GM23248 (cell line): ENCODE measurements at regions not wholly inside any gene's neighbourhood (a gene's known extent, or its start where the extent isn't known, plus 50 kb on each side); places are given as distances from the start of the nearest gene placed in this dataset.

Experiments
- DNase-seq: peaks from one replicate; pipeline ENCODE4 v3.0.0-alpha.2; 2015
- H2AFZ ChIP-seq: fragments of 200-600 bp; sonication (generic); 2 replicates; pipeline ENCODE4 v1.6.1; 2016; ENCODE audit warnings: antibody characterized with exemption
- H3F3A ChIP-seq: fragments of 200-600 bp; sonication (generic); 2 replicates; pipeline ENCODE4 v1.6.1; 2016; ENCODE audit warnings: mild to moderate bottlenecking, antibody characterized with exemption, mixed run types; ENCODE audit not compliant: insufficient read depth
- H3K27ac ChIP-seq: fragments of 200-600 bp; sonication (generic); 2 replicates; pipeline ENCODE4 v1.5.1; 2016; ENCODE audit warnings: mild to moderate bottlenecking
- H3K27me3 ChIP-seq: fragments of 200-600 bp; sonication (generic); replicated peaks from 2 replicates; pipeline ENCODE4 v1.6.1; 2016; ENCODE audit warnings: mild to moderate bottlenecking; ENCODE audit not compliant: insufficient read depth
- H3K36me3 ChIP-seq: fragments of 200-600 bp; sonication (generic); 2 replicates; pipeline ENCODE4 v1.6.1; 2016; ENCODE audit warnings: low read depth, mild to moderate bottlenecking
- H3K4me1 ChIP-seq: fragments of 200-600 bp; sonication (generic); 2 replicates; pipeline ENCODE4 v1.6.1; 2016; ENCODE audit warnings: mild to moderate bottlenecking; ENCODE audit not compliant: insufficient read depth
- H3K4me2 ChIP-seq: fragments of 200-600 bp; sonication (generic); one replicate; pipeline ENCODE4 v1.6.1; 2016; ENCODE audit warnings: mild to moderate bottlenecking; ENCODE audit not compliant: unreplicated experiment
- H3K4me3 ChIP-seq: fragments of 200-600 bp; sonication (generic); 2 replicates; pipeline ENCODE4 v1.5.1; 2016; ENCODE audit warnings: mild to moderate bottlenecking
- H3K79me2 ChIP-seq: fragments of 200-600 bp; sonication (generic); 2 replicates; pipeline ENCODE4 v1.6.1; 2016; ENCODE audit warnings: mild to moderate bottlenecking; ENCODE audit not compliant: insufficient read depth
- H3K9ac ChIP-seq: fragments of 200-600 bp; sonication (generic); 2 replicates; pipeline ENCODE4 v1.6.1; 2016; ENCODE audit warnings: mild to moderate bottlenecking
- H3K9me2 ChIP-seq: fragments of 200-600 bp; sonication (generic); 2 replicates; pipeline ENCODE4 v1.6.1; 2016; ENCODE audit warnings: mixed run types, mild to moderate bottlenecking, moderate library complexity; ENCODE audit not compliant: insufficient read depth
- H3K9me3 ChIP-seq: fragments of 200-600 bp; sonication (generic); one replicate; pipeline ENCODE4 v1.6.1; 2017; ENCODE audit warnings: low read depth
- H4K20me1 ChIP-seq: fragments of 200-600 bp; sonication (generic); 2 replicates; pipeline ENCODE4 v1.6.0; 2016; ENCODE audit not compliant: insufficient read depth
- EZH2 ChIP-seq: fragments of 200-600 bp; sonication (generic); IDR thresholded peaks from 2 replicates; pipeline ENCODE4 v1.6.1; 2018; ENCODE audit warnings: antibody characterized with exemption, mild to moderate bottlenecking; ENCODE audit not compliant: insufficient read depth, poor library complexity, severe bottlenecking
- EZH2phosphoT487 ChIP-seq: fragments of 200-600 bp; sonication (generic); IDR thresholded peaks from 2 replicates; pipeline ENCODE4 v1.6.1; 2018; ENCODE audit warnings: antibody characterized with exemption, moderate library complexity, mild to moderate bottlenecking, low read depth; ENCODE audit not compliant: insufficient read depth
- WGBS, 2 experiments: methylation state at CpG; one replicate each; pipeline ENCODE4 v1.1.6; 2015 to 2017; ENCODE audit warnings: low lambda C conversion rate in 2 of 2, low coverage in 1 of 2; ENCODE audit errors: missing lambda C conversion rate in 2 of 2; 5-methylcytosine and 5-hydroxymethylcytosine counted together
- in situ Hi-C: fragments of 300-500 bp; cut with MboI; formaldehyde crosslinking; loops from 2 replicates; pipeline ENCODE4 v1.15.0; 2020

DNA sequence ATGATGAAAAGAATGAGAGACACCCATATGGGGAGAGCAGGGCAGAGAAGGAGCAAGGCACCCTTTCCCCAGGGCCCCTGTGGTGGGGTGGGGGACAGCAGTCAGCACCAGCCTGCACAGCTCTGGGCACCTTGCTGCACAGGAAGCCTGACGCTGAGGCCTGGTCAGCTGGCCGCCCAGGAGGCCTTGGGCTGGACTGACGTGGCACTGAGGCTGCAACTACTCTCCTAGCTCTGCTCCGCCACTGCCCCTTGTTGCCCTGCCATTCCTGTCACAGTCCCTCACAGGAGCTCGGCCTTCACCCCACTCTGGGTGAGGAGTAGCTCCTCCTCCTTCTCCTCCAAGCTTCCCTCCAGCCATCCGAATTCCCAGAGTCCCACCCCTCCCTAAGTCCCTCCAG lies 99.7 kb downstream of the CPN2 start:
- no peaks in the 10 kb centered on the region for H3F3A ChIP-seq
- H3K4me3 ChIP-seq, result no peak overlapping the region
- no peaks in the 10 kb centered on the region for H3K79me2 ChIP-seq
- H3K4me1 ChIP-seq, result no peaks in the 10 kb centered on the region
- no peak for TF ChIP-seq EZH2
- TF ChIP-seq EZH2phosphoT487, result no peak
- no peak for DNase-seq
- H3K27me3 ChIP-seq, result peaks cover 13% of the 10 kb centered on the region
- no peaks in the 10 kb centered on the region for H3K36me3 ChIP-seq
- no peaks in the 10 kb centered on the region for H3K9me3 ChIP-seq
- no peaks in the 10 kb centered on the region for H4K20me1 ChIP-seq
- no peaks in the 10 kb centered on the region for H3K9me2 ChIP-seq
- no peak overlapping the region for H3K9ac ChIP-seq
- 61% methylated on average over 3 to 6 of the region's 6 CpGs for WGBS, 2 experiments
- in situ Hi-C loops, result no loop called here
- H3K4me2 ChIP-seq, result no peak overlapping the region
- H3K27ac ChIP-seq, result no peak overlapping the region
- H2AFZ ChIP-seq, result no peak overlapping the region

DNA sequence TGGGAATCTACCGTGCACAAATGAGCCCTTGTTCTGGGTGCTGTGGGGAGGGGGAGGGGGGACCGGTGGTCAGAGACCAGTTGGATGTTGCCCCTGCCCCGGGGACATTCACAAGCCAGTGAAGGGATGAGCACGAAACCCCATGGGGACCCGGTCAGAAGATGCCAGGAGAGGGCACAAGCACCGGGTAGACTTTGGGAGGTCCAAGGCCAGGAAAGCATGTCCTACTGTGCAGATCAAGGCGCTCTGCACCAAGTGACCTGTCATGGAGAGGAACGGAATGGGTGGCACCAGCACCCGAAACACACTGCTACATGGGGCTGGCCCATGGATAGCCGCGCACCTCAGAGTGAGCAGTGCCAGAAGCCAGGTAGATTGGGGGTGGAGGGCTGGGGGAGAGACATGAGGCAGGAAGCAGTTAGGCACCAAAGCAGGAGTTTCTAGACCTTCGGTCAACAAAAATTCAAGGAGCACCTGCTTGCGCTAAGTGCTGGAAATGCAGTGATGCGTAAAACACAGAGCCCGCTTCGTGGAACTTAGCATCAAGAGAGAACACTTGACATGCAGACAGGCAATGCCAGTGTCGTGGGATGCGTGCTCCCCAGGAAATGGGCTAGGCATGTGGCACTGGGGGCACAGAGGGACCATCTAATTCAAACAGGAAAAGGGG lies 99.1 kb downstream of the CPN2 start:
- TF ChIP-seq EZH2 (no peak), EZH2phosphoT487 (no peak)
- Histone ChIP-seq H3K36me3 (no peaks in the 10 kb centered on the region), H3K79me2 (no peaks in the 10 kb centered on the region), H3F3A (no peaks in the 10 kb centered on the region), H3K9me2 (no peaks in the 10 kb centered on the region), H3K9ac (no peak overlapping the region), H4K20me1 (no peaks in the 10 kb centered on the region), H3K4me3 (no peak overlapping the region), H3K27me3 (peaks cover 13% of the 10 kb centered on the region), H3K4me1 (no peaks in the 10 kb centered on the region), H3K27ac (no peak overlapping the region), H3K4me2 (no peak overlapping the region), H2AFZ (no peak overlapping the region), H3K9me3 (no peaks in the 10 kb centered on the region)
- 86 to 89% methylated on average over 16 to 18 of the region's 18 CpGs for WGBS, 2 experiments
- no peak for DNase-seq
- in situ Hi-C loops, result no loop called here

- Histone ChIP-seq H3K9me3 (no peaks in the 10 kb centered on the region), H3F3A (no peaks in the 10 kb centered on the region), H3K9ac (no peak overlapping the region), H3K4me2 (no peak overlapping the region), H4K20me1 (no peaks in the 10 kb centered on the region), H3K36me3 (no peaks in the 10 kb centered on the region), H3K4me3 (no peak overlapping the region), H3K27ac (no peak overlapping the region), H3K9me2 (no peaks in the 10 kb centered on the region), H3K4me1 (no peaks in the 10 kb centered on the region), H3K79me2 (no peaks in the 10 kb centered on the region), H3K27me3 (peaks cover 13% of the 10 kb centered on the region), H2AFZ (no peak overlapping the region)
- DNase-seq, result no peak
- in situ Hi-C loops, result no loop called here
- 50 to 62% methylated on average over 4 of the region's 4 CpGs for WGBS, 2 experiments
- TF ChIP-seq EZH2 (no peak), EZH2phosphoT487 (no peak)
These were observed 97.9 kb downstream of the CPN2 start for GRCh38 chr3:194253270-194253669.

DNA sequence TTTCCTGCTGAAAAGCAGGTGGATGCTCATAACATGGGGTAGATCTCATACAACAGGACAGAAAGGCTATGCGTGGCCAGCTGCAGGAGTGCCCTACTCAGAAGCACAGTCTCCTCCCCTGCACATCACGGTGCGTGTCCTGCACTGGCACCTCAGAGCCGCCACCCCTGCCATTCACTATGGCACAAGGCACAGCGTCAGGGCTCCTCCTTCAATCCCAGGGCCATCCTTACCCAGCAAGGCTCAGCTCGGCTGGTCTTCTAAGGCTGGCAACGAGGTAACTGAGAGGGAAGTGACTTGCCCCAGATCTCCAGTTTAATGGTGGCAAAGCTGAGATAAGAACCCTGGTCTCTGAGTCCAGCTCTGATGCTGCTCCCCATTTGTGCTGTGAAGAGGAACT lies 97.1 kb downstream of the CPN2 start:
- no peak for TF ChIP-seq EZH2
- TF ChIP-seq EZH2phosphoT487, result no peak
- H3K9ac ChIP-seq, result no peak overlapping the region
- H2AFZ ChIP-seq, result no peak overlapping the region
- H3K4me3 ChIP-seq, result no peak overlapping the region
- peaks cover 13% of the 10 kb centered on the region for H3K27me3 ChIP-seq
- H4K20me1 ChIP-seq, result no peaks in the 10 kb centered on the region
- H3K27ac ChIP-seq, result no peak overlapping the region
- WGBS, 2 experiments, result 80 to 81% methylated on average over 7 of the region's 7 CpGs
- no peaks in the 10 kb centered on the region for H3K9me2 ChIP-seq
- in situ Hi-C loops, result no loop called here
- no peaks in the 10 kb centered on the region for H3F3A ChIP-seq
- no peak for DNase-seq
- H3K4me2 ChIP-seq, result no peak overlapping the region
- no peaks in the 10 kb centered on the region for H3K9me3 ChIP-seq
- H3K4me1 ChIP-seq, result no peaks in the 10 kb centered on the region
- H3K36me3 ChIP-seq, result no peaks in the 10 kb centered on the region
- H3K79me2 ChIP-seq, result no peaks in the 10 kb centered on the region
